CD14-positive monocyte (primary cell): ENCODE measurements at regions not wholly inside any gene's neighbourhood (a gene's known extent, or its start where the extent isn't known, plus 50 kb on each side); places are given as distances from the start of the nearest gene placed in this dataset.

ENCODE experiments used
- DNase-seq, 3 donors: peaks; one replicate each; pipeline ENCODE4 v3.0.0-alpha.2; 2011 to 2022
- H2AFZ ChIP-seq: 2 replicates; pipeline ENCODE4 v1.6.0; 2012; ENCODE audit warnings: mild to moderate bottlenecking, low read depth, low read length, inconsistent platforms; ENCODE audit not compliant: insufficient read depth, poor library complexity, severe bottlenecking
- H3K27ac ChIP-seq, 2 donors: 1 replicate in 1 of 2; 2 replicates in 1 of 2; pipeline ENCODE4 v1.5.1; 2012 to 2013; ENCODE audit warnings: low read length in 2 of 2, control low read depth in 1 of 2, inconsistent platforms in 1 of 2, low read depth in 1 of 2, mild to moderate bottlenecking in 1 of 2
- H3K27me3 ChIP-seq, 2 donors: one replicate each; pipeline versions ENCODE4 v1.6.0 to v1.6.1; 2011 to 2013; ENCODE audit warnings: low read length in 2 of 2; ENCODE audit not compliant: control insufficient read depth in 2 of 2, insufficient read depth in 2 of 2
- H3K36me3 ChIP-seq, 2 donors: replicated peaks in 1 of 2; 1 replicate in 1 of 2; 2 replicates in 1 of 2; pipeline versions ENCODE4 v1.5.1 to v1.6.1; 2012 to 2013; ENCODE audit warnings: low read length in 2 of 2, control low read depth in 1 of 2, inconsistent platforms in 1 of 2, mild to moderate bottlenecking in 1 of 2; ENCODE audit not compliant: insufficient read depth in 2 of 2, control insufficient read depth in 1 of 2
- H3K4me1 ChIP-seq, 2 donors: 1 replicate in 1 of 2; 2 replicates in 1 of 2; pipeline versions ENCODE4 v1.5.1 to v1.6.1; 2012 to 2013; ENCODE audit warnings: low read length in 2 of 2, control low read depth in 1 of 2, inconsistent platforms in 1 of 2, mild to moderate bottlenecking in 1 of 2, moderate library complexity in 1 of 2; ENCODE audit not compliant: insufficient read depth in 2 of 2, control insufficient read depth in 1 of 2
- H3K4me2 ChIP-seq: replicated peaks from 2 replicates; pipeline ENCODE3; 2012; ENCODE audit warnings: low read length, moderate library complexity, mild to moderate bottlenecking; ENCODE audit not compliant: poor library complexity, severe bottlenecking; ENCODE audit errors: extremely low read depth
- H3K4me3 ChIP-seq, 3 experiments: fragments of 200-600 bp in 1 of 3; sonication (generic) in 1 of 3; replicated peaks in 1 of 3; 1 replicate in 2 of 3; 2 replicates in 1 of 3; pipeline ENCODE4 v1.5.1; 2011 to 2013; ENCODE audit warnings: low read length in 3 of 3, mild to moderate bottlenecking in 3 of 3, control low read depth in 2 of 3, low read depth in 2 of 3, inconsistent platforms in 1 of 3, moderate library complexity in 1 of 3
- H3K79me2 ChIP-seq: 2 replicates; pipeline ENCODE4 v1.6.0; 2012; ENCODE audit warnings: mild to moderate bottlenecking, control low read depth, inconsistent platforms, low read length, moderate library complexity; ENCODE audit not compliant: insufficient read depth
- H3K9ac ChIP-seq: 2 replicates; pipeline ENCODE4 v1.6.0; 2017; ENCODE audit warnings: low read length, mild to moderate bottlenecking; ENCODE audit not compliant: insufficient read depth, poor library complexity, severe bottlenecking
- H3K9me3 ChIP-seq, 2 donors: replicated peaks in 1 of 2; 1 replicate in 1 of 2; 2 replicates in 1 of 2; pipeline versions ENCODE4 v1.5.1 to v1.6.1; 2012 to 2013; ENCODE audit warnings: low read length in 2 of 2, control low read depth in 1 of 2; ENCODE audit not compliant: control insufficient read depth in 1 of 2, insufficient read depth in 1 of 2
- H4K20me1 ChIP-seq: 2 replicates; pipeline ENCODE4 v1.6.0; 2012; ENCODE audit warnings: mild to moderate bottlenecking, low read length, control low read depth, moderate library complexity; ENCODE audit not compliant: insufficient read depth
- H3K27ac Mint-ChIP-seq, 7 donors: one replicate each; pipeline ENCODE4 v1.8.0; 2020; ENCODE audit warnings: mild to moderate bottlenecking in 7 of 7, mixed read lengths in 7 of 7, moderate library complexity in 6 of 7, inconsistent platforms in 2 of 7
- H3K27me3 Mint-ChIP-seq, 3 donors: one replicate each; pipeline ENCODE4 v1.8.0; 2021 to 2022; ENCODE audit warnings: low read depth in 3 of 3, mild to moderate bottlenecking in 3 of 3, mixed read lengths in 3 of 3, moderate library complexity in 3 of 3, inconsistent platforms in 1 of 3
- H3K36me3 Mint-ChIP-seq, 2 donors: one replicate each; pipeline ENCODE4 v1.8.0; 2020; ENCODE audit warnings: mixed read lengths in 2 of 2, inconsistent platforms in 1 of 2, mild to moderate bottlenecking in 1 of 2
- H3K4me1 Mint-ChIP-seq: one replicate; pipeline ENCODE4 v1.8.0; 2020; ENCODE audit warnings: mild to moderate bottlenecking, mixed read lengths
- H3K4me3 Mint-ChIP-seq, 2 donors: one replicate each; pipeline ENCODE4 v1.8.0; 2020; ENCODE audit warnings: mild to moderate bottlenecking in 2 of 2, mixed read lengths in 2 of 2, moderate library complexity in 1 of 2
- H3K9me3 Mint-ChIP-seq, 7 donors: one replicate each; pipeline ENCODE4 v1.8.0; 2020 to 2022; ENCODE audit warnings: mixed read lengths in 7 of 7, mild to moderate bottlenecking in 6 of 7, moderate library complexity in 6 of 7, inconsistent platforms in 2 of 7
- WGBS: methylation state at CpG from one replicate; pipeline ENCODE4 v1.1.5; 2013; ENCODE audit warnings: missing lambda C conversion rate; ENCODE audit not compliant: insufficient coverage; 5-methylcytosine and 5-hydroxymethylcytosine counted together
- intact Hi-C, 2 donors: fragments of 100-400 bp; cut with micrococcal nuclease; formaldehyde crosslinking; loops; one replicate each; pipeline versions ENCODE4 v1.15.0 to v1.15.1; 2023
- TF ChIP-seq, protein P1 (sequence below): fragments of 200-600 bp; IDR thresholded peaks from one replicate; pipeline ENCODE4 v1.8.0; 2022; ENCODE audit warnings: antibody characterized with exemption, mild to moderate bottlenecking

- no peaks in the 10 kb centered on the region for H3K36me3 ChIP-seq
- H3K9ac ChIP-seq = no peak overlapping the region
- 100% methylated on average over 1 of the region's 2 CpGs for WGBS
- no peak for DNase-seq
- no peaks in the 10 kb centered on the region for H3K79me2 ChIP-seq
- no peak overlapping the region for H3K4me3 Mint-ChIP-seq
- H4K20me1 ChIP-seq = no peaks in the 10 kb centered on the region
- no peaks in the 10 kb centered on the region for H3K27me3 ChIP-seq
- TF ChIP-seq, protein P1, sequence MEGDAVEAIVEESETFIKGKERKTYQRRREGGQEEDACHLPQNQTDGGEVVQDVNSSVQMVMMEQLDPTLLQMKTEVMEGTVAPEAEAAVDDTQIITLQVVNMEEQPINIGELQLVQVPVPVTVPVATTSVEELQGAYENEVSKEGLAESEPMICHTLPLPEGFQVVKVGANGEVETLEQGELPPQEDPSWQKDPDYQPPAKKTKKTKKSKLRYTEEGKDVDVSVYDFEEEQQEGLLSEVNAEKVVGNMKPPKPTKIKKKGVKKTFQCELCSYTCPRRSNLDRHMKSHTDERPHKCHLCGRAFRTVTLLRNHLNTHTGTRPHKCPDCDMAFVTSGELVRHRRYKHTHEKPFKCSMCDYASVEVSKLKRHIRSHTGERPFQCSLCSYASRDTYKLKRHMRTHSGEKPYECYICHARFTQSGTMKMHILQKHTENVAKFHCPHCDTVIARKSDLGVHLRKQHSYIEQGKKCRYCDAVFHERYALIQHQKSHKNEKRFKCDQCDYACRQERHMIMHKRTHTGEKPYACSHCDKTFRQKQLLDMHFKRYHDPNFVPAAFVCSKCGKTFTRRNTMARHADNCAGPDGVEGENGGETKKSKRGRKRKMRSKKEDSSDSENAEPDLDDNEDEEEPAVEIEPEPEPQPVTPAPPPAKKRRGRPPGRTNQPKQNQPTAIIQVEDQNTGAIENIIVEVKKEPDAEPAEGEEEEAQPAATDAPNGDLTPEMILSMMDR = no peak
- H3K27ac Mint-ChIP-seq = no peak overlapping the region
- H3K9me3 Mint-ChIP-seq = peaks cover 0 to 4% (median 0%) of the 10 kb centered on the region in 7 donors
- intact Hi-C loops = no loop called here
- H3K4me3 ChIP-seq = no peak overlapping the region
- no peak overlapping the region for H3K27ac ChIP-seq
- no peak overlapping the region for H2AFZ ChIP-seq
- no peaks in the 10 kb centered on the region for H3K36me3 Mint-ChIP-seq
- no peak overlapping the region for H3K4me2 ChIP-seq
- no peaks in the 10 kb centered on the region for H3K4me1 Mint-ChIP-seq
- peaks cover 0 to 3% (median 2%) of the 10 kb centered on the region in 3 donors for H3K27me3 Mint-ChIP-seq
- no peaks in the 10 kb centered on the region for H3K4me1 ChIP-seq
- H3K9me3 ChIP-seq = no peaks in the 10 kb centered on the region
These were observed 636.4 kb downstream of the PLCL1 start for GRCh38 chr2:198440833-198441232.

DNA sequence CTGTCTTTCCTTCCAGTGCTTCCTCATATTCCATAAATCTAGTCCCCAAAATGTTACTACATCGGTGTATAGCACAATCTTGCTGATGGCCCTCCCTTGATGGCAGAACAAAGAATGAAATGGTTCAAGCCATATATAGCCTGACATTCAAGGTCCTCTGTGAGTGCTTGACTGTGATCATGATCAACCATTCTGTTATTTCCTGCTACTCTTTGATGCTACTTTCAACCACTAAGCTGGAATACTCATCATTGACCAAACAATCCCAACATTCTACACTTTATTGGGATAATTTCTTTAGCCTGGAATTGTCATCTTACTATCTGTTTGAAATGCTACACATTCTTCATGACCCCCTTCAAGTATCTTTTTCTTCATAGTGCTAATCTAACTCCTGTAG lies 633.9 kb downstream of the PLCL1 start:
- DNase-seq = no peak
- no peak overlapping the region for H2AFZ ChIP-seq
- Mint-ChIP-seq H3K4me3 (no peak overlapping the region), H3K27ac (no peak overlapping the region), H3K36me3 (no peaks in the 10 kb centered on the region), H3K27me3 (peaks cover 0 to 2% (median 0%) of the 10 kb centered on the region in 3 donors), H3K4me1 (no peaks in the 10 kb centered on the region), H3K9me3 (peaks cover 0 to 4% (median 0%) of the 10 kb centered on the region in 7 donors)
- H4K20me1 ChIP-seq = no peaks in the 10 kb centered on the region
- 92% methylated on average over 1 of the region's 1 CpG for WGBS
- H3K4me1 ChIP-seq = no peaks in the 10 kb centered on the region
- no peak overlapping the region for H3K4me3 ChIP-seq
- no peaks in the 10 kb centered on the region for H3K36me3 ChIP-seq
- H3K9me3 ChIP-seq = no peaks in the 10 kb centered on the region
- H3K4me2 ChIP-seq = no peak overlapping the region
- no peaks in the 10 kb centered on the region for H3K27me3 ChIP-seq
- no peak overlapping the region for H3K27ac ChIP-seq
- H3K79me2 ChIP-seq = no peaks in the 10 kb centered on the region
- TF ChIP-seq, protein P1 = no peak
- H3K9ac ChIP-seq = no peak overlapping the region
- intact Hi-C loops = no loop called here
